ENCODE measurements at regions not wholly inside any gene's neighbourhood (a gene's known extent, or its start where the extent isn't known, plus 50 kb on each side); places are given as distances from the start of the nearest gene placed in this dataset.

DNA sequence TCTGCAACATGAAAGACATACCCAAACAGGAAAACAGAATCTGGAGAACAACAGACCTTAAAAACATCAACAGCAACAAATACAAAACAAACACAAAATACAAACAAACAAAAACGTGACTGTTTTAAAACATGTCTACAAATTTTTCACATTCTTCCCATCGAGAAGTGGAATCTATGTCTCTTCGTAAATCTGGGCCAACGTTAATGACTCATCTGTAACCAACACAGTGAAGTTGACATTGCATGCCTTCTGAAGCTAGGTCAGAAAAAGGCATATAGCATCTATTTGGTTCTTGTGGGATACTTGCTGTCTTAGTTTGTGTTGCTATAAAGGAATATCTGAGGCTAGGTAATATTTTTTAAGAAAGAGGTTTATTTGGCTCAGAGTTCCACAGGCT lies 139.2 kb upstream of the FOXN2 start:
- no peaks in the 10 kb centered on the region for H3K9me3 ChIP-seq (replicated peaks; ENCODE audit: low read length)

DNA sequence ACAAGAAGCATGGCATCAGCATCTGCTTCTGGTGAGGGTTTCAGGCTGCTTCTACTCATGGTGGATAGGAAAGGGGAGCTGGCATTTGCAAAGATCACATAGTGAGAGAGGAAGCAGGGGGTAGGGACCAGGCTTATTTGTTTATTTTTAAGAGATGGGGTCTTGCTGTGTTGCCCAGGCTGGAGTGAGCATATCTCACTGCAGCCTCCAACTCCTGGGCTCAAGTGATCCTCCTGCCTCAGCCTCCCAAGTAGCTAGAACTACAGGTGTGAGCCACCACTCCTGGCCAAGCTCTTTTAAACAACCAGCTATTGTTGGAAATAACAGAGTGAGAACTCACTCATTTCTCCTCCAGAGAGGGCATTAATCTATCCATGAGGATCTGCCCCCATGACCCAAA lies 138.8 kb upstream of the FOXN2 start:
- H3K9me3 ChIP-seq (replicated peaks; ENCODE audit: low read length): no peaks in the 10 kb centered on the region
- no peak overlapping the region for H3K4me3 ChIP-seq (ENCODE audit: low read length)
- H3K9ac ChIP-seq (ENCODE audit: low read depth, low read length): no peak overlapping the region
- H3K27me3 ChIP-seq (ENCODE audit: control insufficient read depth, insufficient read depth, low read length): no peaks in the 10 kb centered on the region
- peaks cover 8% of the 10 kb centered on the region for H3K4me1 ChIP-seq (ENCODE audit: control insufficient read depth, insufficient read depth, low read length)
- H3K36me3 ChIP-seq (ENCODE audit: insufficient read depth, low read length): no peaks in the 10 kb centered on the region
- no peak overlapping the region for H3K4me2 ChIP-seq (ENCODE audit: low read length)

More for the DNA sequence above, 139.2 kb upstream of the FOXN2 start:
- no peaks in the 10 kb centered on the region for H3K27me3 ChIP-seq (ENCODE audit: control insufficient read depth, insufficient read depth, low read length)
- H3K4me2 ChIP-seq (ENCODE audit: low read length): no peak overlapping the region
- no peaks in the 10 kb centered on the region for H3K36me3 ChIP-seq (ENCODE audit: insufficient read depth, low read length)
- no peak overlapping the region for H3K9ac ChIP-seq (ENCODE audit: low read depth, low read length)
- H3K4me1 ChIP-seq (ENCODE audit: control insufficient read depth, insufficient read depth, low read length): peaks cover 8% of the 10 kb centered on the region
- no peak overlapping the region for H3K4me3 ChIP-seq (ENCODE audit: low read length)

DNA sequence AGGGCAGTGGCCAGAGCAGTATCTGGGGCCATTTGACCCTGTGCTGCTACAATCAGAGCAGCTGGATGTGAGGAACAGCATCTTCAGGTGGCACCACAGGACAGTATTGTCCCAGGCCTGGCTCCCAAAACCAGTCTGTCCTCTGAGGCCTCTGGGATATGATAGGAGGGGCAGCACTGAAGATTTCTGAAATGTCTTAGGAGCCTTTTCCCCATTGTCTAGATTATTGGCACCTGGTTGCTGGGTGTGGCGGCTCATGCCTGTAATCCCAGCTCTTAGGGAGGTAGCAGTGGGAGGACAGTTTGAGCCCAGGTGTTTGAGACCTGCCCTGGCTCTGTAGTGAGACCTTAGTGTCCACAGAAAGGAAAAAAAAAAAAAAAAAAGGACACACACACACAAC lies 137.6 kb upstream of the FOXN2 start:
- Histone ChIP-seq H3K9ac (ENCODE audit: low read depth, low read length) (no peak overlapping the region), H3K4me3 (ENCODE audit: low read length) (no peak overlapping the region), H3K36me3 (ENCODE audit: insufficient read depth, low read length) (no peaks in the 10 kb centered on the region), H3K9me3 (replicated peaks; ENCODE audit: low read length) (no peaks in the 10 kb centered on the region), H3K27me3 (ENCODE audit: control insufficient read depth, insufficient read depth, low read length) (no peaks in the 10 kb centered on the region), H3K4me1 (ENCODE audit: control insufficient read depth, insufficient read depth, low read length) (peaks cover 8% of the 10 kb centered on the region), H3K4me2 (ENCODE audit: low read length) (no peak overlapping the region)

DNA sequence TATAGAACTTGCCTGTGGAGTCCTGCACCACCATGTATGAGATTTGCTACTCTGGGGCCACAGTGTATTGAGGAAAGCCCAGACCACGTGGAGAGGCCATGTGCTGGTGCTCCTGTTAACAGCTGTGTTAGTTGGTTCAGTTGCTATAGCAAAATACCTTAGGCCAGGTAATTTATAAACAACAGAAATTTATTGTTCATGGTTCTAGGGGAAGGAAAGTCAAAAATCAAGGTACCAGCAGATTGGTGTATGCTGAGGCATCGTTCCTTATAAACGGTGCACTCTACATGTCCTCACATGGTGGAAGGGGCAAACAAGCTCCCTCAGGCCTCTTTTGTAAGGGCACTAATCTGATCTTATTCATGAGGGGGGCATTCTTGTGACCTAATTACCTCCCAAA lies 135.9 kb upstream of the FOXN2 start:
- no peaks in the 10 kb centered on the region for H3K36me3 ChIP-seq (ENCODE audit: insufficient read depth, low read length)
- no peak overlapping the region for H3K4me3 ChIP-seq (ENCODE audit: low read length)
- H3K4me2 ChIP-seq (ENCODE audit: low read length): no peak overlapping the region
- H3K9me3 ChIP-seq (replicated peaks; ENCODE audit: low read length): no peaks in the 10 kb centered on the region
- no peak overlapping the region for H3K9ac ChIP-seq (ENCODE audit: low read depth, low read length)
- H3K27me3 ChIP-seq (ENCODE audit: control insufficient read depth, insufficient read depth, low read length): no peaks in the 10 kb centered on the region
- H3K4me1 ChIP-seq (ENCODE audit: control insufficient read depth, insufficient read depth, low read length): peaks cover 8% of the 10 kb centered on the region

DNA sequence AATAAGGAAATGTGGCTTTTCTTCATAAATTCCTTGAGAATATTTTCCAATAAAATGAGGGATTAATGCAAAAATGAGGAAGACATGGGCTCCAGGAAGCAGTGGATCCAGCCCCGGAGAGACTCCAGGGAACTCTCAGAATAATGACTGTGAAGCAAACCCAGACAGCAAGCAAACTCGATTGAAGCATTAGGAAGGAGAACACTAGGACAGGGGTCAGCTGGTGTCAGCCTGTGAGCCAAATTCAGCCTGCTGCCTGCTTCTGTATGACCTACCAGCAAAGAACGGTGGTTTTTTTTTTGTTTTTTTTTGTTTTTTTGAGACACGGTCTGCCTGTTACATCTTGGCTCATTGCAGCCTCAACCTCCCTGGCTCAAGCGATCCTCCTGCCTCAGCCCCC lies 133.9 kb upstream of the FOXN2 start:
- no peaks in the 10 kb centered on the region for H3K9me3 ChIP-seq (replicated peaks; ENCODE audit: low read length)
- H3K36me3 ChIP-seq (ENCODE audit: insufficient read depth, low read length): no peaks in the 10 kb centered on the region
- peaks cover under 1% of the 10 kb centered on the region for H3K4me1 ChIP-seq (ENCODE audit: control insufficient read depth, insufficient read depth, low read length)
- H3K9ac ChIP-seq (ENCODE audit: low read depth, low read length): no peak overlapping the region
- no peak overlapping the region for H3K4me2 ChIP-seq (ENCODE audit: low read length)
- no peaks in the 10 kb centered on the region for H3K27me3 ChIP-seq (ENCODE audit: control insufficient read depth, insufficient read depth, low read length)
- no peak overlapping the region for H3K4me3 ChIP-seq (ENCODE audit: low read length)

DNA sequence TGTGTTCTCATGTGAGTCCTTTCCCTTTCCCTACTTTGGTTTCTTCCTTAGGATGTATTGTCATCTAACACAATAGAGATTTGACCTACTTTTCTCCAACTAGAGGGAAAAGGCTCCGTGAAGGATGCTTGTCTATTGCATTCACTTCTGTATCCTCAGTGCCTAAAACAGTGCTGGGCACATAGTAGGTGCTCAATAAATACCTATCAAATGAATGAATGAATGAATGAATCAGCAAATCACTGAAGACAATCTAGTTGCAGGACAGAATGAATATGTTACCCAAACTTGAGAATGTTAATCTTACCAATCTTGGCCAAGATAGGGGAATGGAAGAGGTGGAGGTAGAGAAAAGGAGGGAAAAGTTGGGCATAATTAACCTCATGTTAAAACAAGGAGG lies 131.2 kb upstream of the FOXN2 start:
- no peaks in the 10 kb centered on the region for H3K9me3 ChIP-seq (replicated peaks; ENCODE audit: low read length)
- H3K4me2 ChIP-seq (ENCODE audit: low read length): no peak overlapping the region
- H3K4me1 ChIP-seq (ENCODE audit: control insufficient read depth, insufficient read depth, low read length): no peaks in the 10 kb centered on the region
- no peak overlapping the region for H3K4me3 ChIP-seq (ENCODE audit: low read length)
- H3K9ac ChIP-seq (ENCODE audit: low read depth, low read length): no peak overlapping the region
- no peaks in the 10 kb centered on the region for H3K36me3 ChIP-seq (ENCODE audit: insufficient read depth, low read length)
- no peaks in the 10 kb centered on the region for H3K27me3 ChIP-seq (ENCODE audit: control insufficient read depth, insufficient read depth, low read length)

DNA sequence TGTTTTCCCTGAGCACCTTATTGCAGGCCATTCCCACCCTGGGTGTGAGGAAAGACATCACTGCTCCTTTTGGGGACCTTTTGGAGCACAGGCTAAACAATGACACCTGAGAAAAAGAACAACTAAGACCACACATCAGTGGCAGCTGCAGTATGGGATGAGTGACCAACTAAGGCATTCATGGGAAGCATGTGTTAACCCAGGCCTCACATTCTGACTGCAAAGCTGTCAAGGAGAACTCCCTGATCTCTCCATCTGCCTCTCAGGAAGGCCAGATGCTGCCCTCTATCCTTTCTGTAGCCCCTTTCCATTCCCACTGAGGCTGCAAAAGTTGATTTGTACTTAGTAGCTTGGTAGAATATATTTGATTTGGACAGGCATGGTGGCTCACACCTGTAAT lies 130.5 kb upstream of the FOXN2 start:
- no peak overlapping the region for H3K4me3 ChIP-seq (ENCODE audit: low read length)
- H3K27me3 ChIP-seq (ENCODE audit: control insufficient read depth, insufficient read depth, low read length): no peaks in the 10 kb centered on the region
- no peaks in the 10 kb centered on the region for H3K36me3 ChIP-seq (ENCODE audit: insufficient read depth, low read length)
- H3K9ac ChIP-seq (ENCODE audit: low read depth, low read length): no peak overlapping the region
- H3K9me3 ChIP-seq (replicated peaks; ENCODE audit: low read length): no peaks in the 10 kb centered on the region
- no peaks in the 10 kb centered on the region for H3K4me1 ChIP-seq (ENCODE audit: control insufficient read depth, insufficient read depth, low read length)
- H3K4me2 ChIP-seq (ENCODE audit: low read length): no peak overlapping the region

DNA sequence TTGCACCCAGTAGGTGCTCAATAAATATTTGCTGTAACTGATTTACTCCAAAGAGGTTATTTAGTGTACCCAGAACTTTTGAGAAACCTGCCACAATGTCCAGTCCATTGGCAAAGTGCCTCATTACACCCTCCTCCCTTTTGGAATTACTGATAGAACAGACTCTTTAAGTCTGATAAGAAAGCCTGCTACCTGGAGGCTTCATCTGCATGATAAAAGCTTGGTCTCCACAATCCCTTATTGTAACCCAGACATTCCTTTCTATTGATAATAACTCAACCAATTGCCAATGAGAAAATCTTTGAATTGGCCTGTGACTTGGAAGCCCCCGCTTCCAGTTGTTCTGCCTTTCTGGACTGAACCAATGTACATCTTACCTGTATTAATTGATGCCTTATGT lies 127.0 kb upstream of the FOXN2 start:
- H3K4me3 ChIP-seq (ENCODE audit: low read length): no peak overlapping the region
- H3K4me2 ChIP-seq (ENCODE audit: low read length): no peak overlapping the region
- H3K36me3 ChIP-seq (ENCODE audit: insufficient read depth, low read length): no peaks in the 10 kb centered on the region
- H3K4me1 ChIP-seq (ENCODE audit: control insufficient read depth, insufficient read depth, low read length): no peaks in the 10 kb centered on the region
- H3K9ac ChIP-seq (ENCODE audit: low read depth, low read length): no peak overlapping the region
- H3K27me3 ChIP-seq (ENCODE audit: control insufficient read depth, insufficient read depth, low read length): no peaks in the 10 kb centered on the region
- no peaks in the 10 kb centered on the region for H3K9me3 ChIP-seq (replicated peaks; ENCODE audit: low read length)

DNA sequence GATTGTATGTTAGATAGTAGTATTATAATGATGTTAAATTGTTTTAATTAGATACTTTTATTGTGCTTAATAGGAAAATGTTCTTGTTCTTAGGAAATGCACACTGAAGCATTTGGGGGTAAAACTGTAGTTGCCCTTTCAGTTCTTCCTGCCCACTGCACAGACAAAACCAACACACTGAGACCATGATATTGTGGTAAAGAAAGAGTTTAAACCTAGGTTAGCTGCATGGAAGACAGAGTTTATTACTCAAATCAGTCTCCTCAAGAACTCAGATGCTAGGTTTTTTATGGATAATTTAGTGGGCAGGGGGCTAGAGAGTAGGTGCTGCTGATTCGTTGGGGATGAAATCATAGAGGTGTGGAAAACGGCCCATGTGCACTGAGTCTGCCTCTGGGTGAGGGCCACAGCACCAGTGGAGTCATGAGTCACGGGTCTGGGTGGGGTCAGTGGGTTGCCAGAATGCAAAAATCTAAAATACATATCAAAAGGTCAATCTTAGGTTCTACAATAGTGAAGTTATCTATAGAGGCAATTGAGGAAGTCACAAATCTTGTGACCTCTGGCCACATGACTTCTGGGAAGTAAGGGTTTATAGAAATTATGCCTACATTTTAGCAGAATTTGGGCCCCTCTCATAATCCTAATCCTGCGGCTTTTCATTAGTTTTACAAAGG lies 124.8 kb upstream of the FOXN2 start:
- Histone ChIP-seq H3K27me3 (ENCODE audit: control insufficient read depth, insufficient read depth, low read length) (no peaks in the 10 kb centered on the region), H3K9me3 (replicated peaks; ENCODE audit: low read length) (no peaks in the 10 kb centered on the region), H3K9ac (ENCODE audit: low read depth, low read length) (no peak overlapping the region), H3K4me3 (ENCODE audit: low read length) (no peak overlapping the region), H3K4me2 (ENCODE audit: low read length) (no peak overlapping the region), H3K36me3 (ENCODE audit: insufficient read depth, low read length) (no peaks in the 10 kb centered on the region), H3K4me1 (ENCODE audit: control insufficient read depth, insufficient read depth, low read length) (no peaks in the 10 kb centered on the region)

DNA sequence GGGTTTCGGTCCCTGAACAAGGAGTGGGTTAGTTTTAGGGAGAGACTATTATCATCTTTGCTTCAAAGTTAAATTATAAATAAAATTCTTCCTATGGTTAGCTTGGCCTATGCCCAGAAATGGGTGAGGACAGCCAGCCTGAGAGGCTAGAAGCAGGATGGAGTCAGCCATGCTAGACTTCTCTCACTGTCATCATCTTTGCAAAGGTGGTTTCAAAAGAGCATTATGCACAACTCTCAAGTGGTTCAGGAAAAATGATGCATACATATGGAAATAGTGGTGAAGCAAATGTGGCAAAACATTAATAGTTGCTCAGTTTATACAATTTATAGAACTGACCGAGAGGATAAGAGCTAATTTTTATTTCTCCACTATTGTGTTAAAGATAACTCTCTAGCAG lies 124.3 kb upstream of the FOXN2 start:
- H3K36me3 ChIP-seq (ENCODE audit: insufficient read depth, low read length): no peaks in the 10 kb centered on the region
- no peaks in the 10 kb centered on the region for H3K9me3 ChIP-seq (replicated peaks; ENCODE audit: low read length)
- no peaks in the 10 kb centered on the region for H3K4me1 ChIP-seq (ENCODE audit: control insufficient read depth, insufficient read depth, low read length)
- H3K27me3 ChIP-seq (ENCODE audit: control insufficient read depth, insufficient read depth, low read length): no peaks in the 10 kb centered on the region
- H3K4me2 ChIP-seq (ENCODE audit: low read length): no peak overlapping the region
- H3K9ac ChIP-seq (ENCODE audit: low read depth, low read length): no peak overlapping the region
- H3K4me3 ChIP-seq (ENCODE audit: low read length): no peak overlapping the region

DNA sequence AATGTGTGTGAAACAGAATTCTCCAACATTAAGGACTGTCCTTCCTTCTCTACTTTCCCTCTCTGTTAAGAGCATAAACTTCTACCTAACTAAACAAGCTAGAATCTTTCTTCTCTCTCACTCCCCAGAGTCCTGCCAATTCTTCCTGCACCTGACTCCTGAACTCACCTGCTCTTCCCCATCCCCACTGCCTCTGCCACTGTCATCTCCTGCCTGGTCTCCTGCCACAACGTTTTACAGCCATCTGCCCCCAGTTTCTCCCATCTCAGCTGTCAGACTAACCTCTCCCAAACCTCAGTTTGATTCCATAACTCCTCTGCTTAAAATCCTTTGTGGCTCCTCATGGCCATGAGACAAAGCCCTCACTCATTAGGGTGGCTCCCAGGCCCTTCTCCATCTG lies 119.8 kb upstream of the FOXN2 start:
- H3K9me3 ChIP-seq (replicated peaks; ENCODE audit: low read length): no peaks in the 10 kb centered on the region
- H3K27me3 ChIP-seq (ENCODE audit: control insufficient read depth, insufficient read depth, low read length): no peaks in the 10 kb centered on the region
- no peaks in the 10 kb centered on the region for H3K36me3 ChIP-seq (ENCODE audit: insufficient read depth, low read length)
- no peak overlapping the region for H3K4me2 ChIP-seq (ENCODE audit: low read length)
- H3K4me1 ChIP-seq (ENCODE audit: control insufficient read depth, insufficient read depth, low read length): peaks cover 21% of the 10 kb centered on the region
- H3K4me3 ChIP-seq (ENCODE audit: low read length): no peak overlapping the region
- no peak overlapping the region for H3K9ac ChIP-seq (ENCODE audit: low read depth, low read length)

DNA sequence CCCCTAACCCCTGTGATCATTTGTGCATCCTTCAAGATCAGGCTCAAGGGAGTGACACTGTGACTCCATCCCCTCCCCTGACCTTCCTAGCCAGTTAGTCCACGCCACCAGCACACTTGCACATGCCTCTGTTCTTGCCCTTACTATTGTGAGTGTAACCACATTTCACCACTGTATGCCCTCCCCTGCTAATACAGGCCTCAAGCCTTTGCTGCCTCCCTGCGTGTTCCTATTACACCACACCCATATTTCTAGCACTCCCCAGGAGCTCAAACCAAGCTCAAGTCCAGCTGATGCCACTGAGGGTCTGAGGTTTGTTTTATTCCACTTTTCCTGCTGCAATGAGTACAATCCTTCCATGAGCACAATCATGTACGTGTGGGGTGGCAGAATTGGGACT lies 119.3 kb upstream of the FOXN2 start:
- H3K36me3 ChIP-seq (ENCODE audit: insufficient read depth, low read length): no peaks in the 10 kb centered on the region
- H3K27me3 ChIP-seq (ENCODE audit: control insufficient read depth, insufficient read depth, low read length): no peaks in the 10 kb centered on the region

More for the DNA sequence above, 119.3 kb upstream of the FOXN2 start:
- no peaks in the 10 kb centered on the region for H3K9me3 ChIP-seq (replicated peaks; ENCODE audit: low read length)
- no peak overlapping the region for H3K9ac ChIP-seq (ENCODE audit: low read depth, low read length)
- H3K4me2 ChIP-seq (ENCODE audit: low read length): no peak overlapping the region
- peaks cover 21% of the 10 kb centered on the region for H3K4me1 ChIP-seq (ENCODE audit: control insufficient read depth, insufficient read depth, low read length)
- no peak overlapping the region for H3K4me3 ChIP-seq (ENCODE audit: low read length)
